ENCODE measurements at regions not wholly inside any gene's neighbourhood (a gene's known extent, or its start where the extent isn't known, plus 50 kb on each side); places are given as distances from the start of the nearest gene placed in this dataset.
"Not testable (repeated sequence)": the region's sequence is repeated elsewhere in the genome, so short reads cannot be mapped to it uniquely, and the experiment has no call there.

DNA sequence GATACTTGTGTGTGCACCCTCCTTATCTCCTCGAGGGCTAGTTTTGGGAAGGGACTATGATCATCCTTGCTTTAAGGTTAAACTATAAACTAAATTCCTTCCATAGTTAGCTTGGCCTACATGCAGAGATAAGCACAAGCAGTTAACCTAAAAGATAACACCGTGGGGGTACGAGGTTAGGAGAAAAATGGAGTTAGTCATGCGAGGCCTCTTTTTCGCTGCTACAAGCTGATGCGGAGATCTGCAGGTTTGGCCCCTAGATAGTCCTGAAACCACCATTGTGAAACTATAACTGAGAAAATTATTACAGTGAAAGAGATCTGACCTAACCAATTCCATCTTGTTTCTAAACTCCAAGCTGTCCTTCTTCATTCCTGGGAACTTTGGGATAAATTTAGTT, 113.7 kb upstream of the ZKSCAN2 start:
- peaks cover 6% of the 10 kb centered on the region for H3K27me3 Mint-ChIP-seq
- no peak overlapping the region for H3K27ac Mint-ChIP-seq
- no peaks in the 10 kb centered on the region for H3K4me1 Mint-ChIP-seq
- no peaks in the 10 kb centered on the region for H3K36me3 Mint-ChIP-seq (ENCODE audit: low read depth)
- H3K9me3 Mint-ChIP-seq (ENCODE audit: low read depth), result no peaks in the 10 kb centered on the region
- H3K4me3 Mint-ChIP-seq, result no peak overlapping the region
- ATAC-seq (no peak), DNase-seq (no peak)
- POLR2A ChIA-PET, result no interaction called here
- CTCF ChIA-PET, result no interaction called here
- intact Hi-C loops (cut with DNase I, micrococcal nuclease), result no loop called here

DNA sequence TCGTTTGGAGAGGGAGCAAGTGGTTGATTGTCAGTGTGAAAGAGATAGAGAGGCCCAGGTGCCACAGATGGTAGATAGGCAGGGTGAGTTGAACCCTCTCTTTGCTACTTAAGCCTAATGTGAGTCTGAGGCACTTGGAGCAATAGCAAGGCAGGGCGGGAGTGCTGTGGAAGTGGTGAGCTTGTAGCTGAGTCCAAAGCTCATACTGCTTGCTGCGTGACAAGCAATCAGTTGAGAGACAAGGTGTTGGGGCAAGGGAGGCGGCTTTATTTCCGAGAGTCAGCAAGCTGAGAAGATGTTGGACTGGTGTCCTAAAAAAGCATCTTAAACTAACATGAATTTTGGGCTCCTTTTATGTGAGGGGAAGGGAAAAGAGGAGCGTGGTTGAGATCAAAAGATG, 112.9 kb upstream of the ZKSCAN2 start:
- ChIA-PET POLR2A (no interaction called here), CTCF (no interaction called here)
- H3K4me3 Mint-ChIP-seq, result no peak overlapping the region
- no peak for ATAC-seq
- H3K27me3 Mint-ChIP-seq, result peaks cover 10% of the 10 kb centered on the region
- H3K36me3 Mint-ChIP-seq (ENCODE audit: low read depth), result no peaks in the 10 kb centered on the region
- H3K4me1 Mint-ChIP-seq, result no peaks in the 10 kb centered on the region
- H3K27ac Mint-ChIP-seq, result no peak overlapping the region
- intact Hi-C loops (cut with DNase I, micrococcal nuclease), result no loop called here
- no peaks in the 10 kb centered on the region for H3K9me3 Mint-ChIP-seq (ENCODE audit: low read depth)
- DNase-seq, result no peak

DNA sequence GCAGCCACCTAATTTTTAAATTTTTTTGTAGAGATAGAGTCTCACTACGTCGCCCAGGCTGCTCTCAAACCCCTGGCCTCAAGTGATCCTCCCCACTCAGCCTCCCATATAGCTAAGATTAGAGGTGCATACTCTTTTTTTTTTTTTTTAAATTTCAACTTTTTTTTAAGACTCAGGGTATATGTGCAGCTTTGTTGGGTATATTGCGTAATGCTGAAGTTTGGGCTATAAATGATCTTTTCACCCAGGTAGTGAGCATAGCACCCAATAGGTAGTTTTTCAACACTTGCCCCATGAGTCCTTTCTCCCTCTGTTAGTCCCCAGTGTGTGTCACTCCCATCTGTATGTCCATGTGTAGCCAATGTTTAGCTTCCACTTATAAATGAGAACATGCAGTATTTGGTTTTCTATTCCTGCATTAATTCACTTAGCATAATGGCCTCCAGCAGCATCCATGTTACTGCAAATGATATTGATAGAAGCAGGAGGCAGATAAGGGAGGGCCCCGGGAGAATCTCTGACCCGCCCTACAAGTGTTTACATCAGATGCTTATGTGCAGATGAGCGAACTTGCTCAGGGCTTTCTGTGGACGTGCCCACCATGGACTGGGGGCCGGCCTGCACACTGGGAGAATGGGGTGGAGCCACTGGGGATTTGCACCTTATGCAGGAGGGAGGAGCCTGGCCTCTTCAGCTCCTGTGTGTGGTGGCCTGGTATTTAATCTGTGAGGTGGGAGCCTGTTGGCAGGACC, 110.3 kb upstream of the ZKSCAN2 start:
- Mint-ChIP-seq H3K4me1 (no peaks in the 10 kb centered on the region), H3K27ac (no peak overlapping the region), H3K27me3 (peaks cover 12% of the 10 kb centered on the region), H3K4me3 (no peak overlapping the region), H3K36me3 (ENCODE audit: low read depth) (no peaks in the 10 kb centered on the region), H3K9me3 (ENCODE audit: low read depth) (no peaks in the 10 kb centered on the region)
- intact Hi-C loops (cut with DNase I, micrococcal nuclease), result no loop called here
- DNase-seq, result no peak
- POLR2A ChIA-PET, result no interaction called here
- ATAC-seq, result no peak
- CTCF ChIA-PET, result no interaction called here

DNA sequence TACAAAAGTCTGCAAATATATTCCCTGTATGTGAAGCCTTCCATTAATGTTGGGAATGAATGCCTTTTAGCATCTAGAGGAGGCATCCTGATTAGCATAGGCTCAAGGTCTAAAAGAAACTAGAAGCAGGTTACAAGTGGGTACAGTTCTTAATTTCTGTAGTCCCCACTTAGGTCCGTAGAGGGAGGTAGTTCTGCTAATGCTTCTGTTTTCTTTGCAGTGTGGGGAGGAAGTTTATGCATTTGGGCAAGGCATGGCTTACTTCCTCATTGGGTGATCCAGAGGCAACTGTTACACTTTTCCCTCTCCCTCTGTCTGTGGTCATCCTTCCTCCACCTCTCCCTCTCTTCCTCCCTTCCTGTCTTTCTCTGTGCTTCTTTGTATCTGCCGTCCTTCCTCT, 108.4 kb upstream of the ZKSCAN2 start:
- Mint-ChIP-seq H3K27me3 (peaks cover 12% of the 10 kb centered on the region), H3K9me3 (ENCODE audit: low read depth) (no peaks in the 10 kb centered on the region), H3K36me3 (ENCODE audit: low read depth) (no peaks in the 10 kb centered on the region), H3K27ac (no peak overlapping the region), H3K4me1 (no peaks in the 10 kb centered on the region), H3K4me3 (no peak overlapping the region)
- DNase-seq (no peak), ATAC-seq (no peak)
- ChIA-PET POLR2A (no interaction called here), CTCF (interaction anchor here (0.6 to 1.4 kb wide), 4 partner anchors 13 to 670 kb away, joined by 3 to 4 read pairs (median 4); no protein-coding TSS in a partner anchor)
- intact Hi-C loops (cut with DNase I, micrococcal nuclease), result no loop called here

DNA sequence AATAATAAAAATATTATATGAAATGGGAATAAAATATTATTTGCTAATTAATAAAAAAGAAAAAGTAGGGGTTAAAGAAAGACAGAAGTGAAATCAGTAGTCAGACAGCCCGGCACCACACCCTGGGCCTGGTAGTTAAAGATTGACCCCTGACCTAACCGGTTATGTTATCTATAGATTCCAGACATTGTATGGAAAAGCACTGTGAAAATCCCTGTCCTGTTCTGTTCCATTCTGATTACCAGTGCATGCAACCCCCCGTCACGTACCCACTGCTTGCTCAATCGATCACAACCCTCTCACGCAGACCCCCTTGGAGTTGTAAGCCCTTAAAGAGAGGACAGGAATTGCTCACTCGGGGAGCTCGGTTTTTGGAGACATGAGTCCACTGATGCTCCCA, 101.9 kb upstream of the ZKSCAN2 start:
- not testable (repeated sequence) for H3K4me1 Mint-ChIP-seq, H3K27me3 Mint-ChIP-seq

DNA sequence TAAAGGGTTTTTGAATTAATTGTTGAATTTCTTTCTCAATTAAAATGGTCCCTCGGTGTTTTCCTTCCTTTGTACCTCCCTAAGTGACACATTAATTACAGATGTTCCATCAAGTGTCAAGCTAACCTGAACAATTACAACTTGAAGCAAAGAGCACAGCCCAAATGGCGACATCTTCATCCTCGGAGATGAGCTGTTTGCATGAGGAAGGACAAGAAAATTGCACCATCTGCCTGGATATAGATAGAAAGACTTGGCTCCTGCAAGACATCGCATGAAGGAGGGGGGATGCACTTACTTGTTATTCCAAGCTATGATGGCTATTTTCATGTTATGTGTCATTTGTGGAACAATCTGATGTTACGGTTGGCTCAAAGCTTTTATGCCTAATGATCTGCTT, 86.4 kb upstream of the ZKSCAN2 start:
- Mint-ChIP-seq H3K36me3 (ENCODE audit: low read depth) (no peaks in the 10 kb centered on the region), H3K27ac (no peak overlapping the region)
- POLR2A ChIA-PET, result no interaction called here

More for the DNA sequence above, 101.9 kb upstream of the ZKSCAN2 start:
- CTCF ChIA-PET; DNase-seq; H3K36me3 Mint-ChIP-seq (ENCODE audit: low read depth); intact Hi-C loops (cut with DNase I, micrococcal nuclease); H3K27ac Mint-ChIP-seq; ATAC-seq; H3K4me3 Mint-ChIP-seq; H3K9me3 Mint-ChIP-seq (ENCODE audit: low read depth); POLR2A ChIA-PET: not testable (repeated sequence)

DNA sequence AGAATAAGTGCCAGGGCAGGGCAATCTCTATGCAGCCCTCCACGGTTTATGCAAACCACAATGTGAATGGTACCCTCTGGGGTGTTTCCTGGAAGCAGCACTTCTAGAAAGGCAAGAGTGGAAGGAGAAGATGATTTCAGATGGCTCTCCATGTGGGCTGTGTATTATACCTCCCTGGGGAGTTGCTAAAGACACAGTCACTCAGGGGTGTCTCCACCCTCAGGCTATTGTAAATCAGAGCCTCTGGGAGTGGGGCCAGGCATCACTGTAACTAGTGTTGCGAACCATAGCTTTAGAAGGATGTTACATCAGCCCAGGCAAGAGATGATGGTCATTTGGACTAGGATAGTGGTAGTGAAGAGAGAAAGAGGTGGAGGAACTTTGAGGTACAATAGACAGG, 83.3 kb upstream of the ZKSCAN2 start:
- Mint-ChIP-seq H3K9me3 (ENCODE audit: low read depth) (no peaks in the 10 kb centered on the region), H3K4me3 (no peak overlapping the region), H3K27me3 (peaks cover 14% of the 10 kb centered on the region), H3K4me1 (no peaks in the 10 kb centered on the region), H3K27ac (no peak overlapping the region), H3K36me3 (ENCODE audit: low read depth) (no peaks in the 10 kb centered on the region)
- CTCF ChIA-PET, result no interaction called here
- POLR2A ChIA-PET, result no interaction called here
- no peak for DNase-seq
- intact Hi-C loops (cut with DNase I, micrococcal nuclease), result no loop called here
- no peak for ATAC-seq

More for the DNA sequence above, 86.4 kb upstream of the ZKSCAN2 start:
- H3K4me3 Mint-ChIP-seq, result no peak overlapping the region
- CTCF ChIA-PET, result no interaction called here
- intact Hi-C loops (cut with DNase I, micrococcal nuclease), result no loop called here
- DNase-seq (no peak), ATAC-seq (no peak)
- no peaks in the 10 kb centered on the region for H3K9me3 Mint-ChIP-seq (ENCODE audit: low read depth)
- peaks cover 17% of the 10 kb centered on the region for H3K27me3 Mint-ChIP-seq
- no peaks in the 10 kb centered on the region for H3K4me1 Mint-ChIP-seq

DNA sequence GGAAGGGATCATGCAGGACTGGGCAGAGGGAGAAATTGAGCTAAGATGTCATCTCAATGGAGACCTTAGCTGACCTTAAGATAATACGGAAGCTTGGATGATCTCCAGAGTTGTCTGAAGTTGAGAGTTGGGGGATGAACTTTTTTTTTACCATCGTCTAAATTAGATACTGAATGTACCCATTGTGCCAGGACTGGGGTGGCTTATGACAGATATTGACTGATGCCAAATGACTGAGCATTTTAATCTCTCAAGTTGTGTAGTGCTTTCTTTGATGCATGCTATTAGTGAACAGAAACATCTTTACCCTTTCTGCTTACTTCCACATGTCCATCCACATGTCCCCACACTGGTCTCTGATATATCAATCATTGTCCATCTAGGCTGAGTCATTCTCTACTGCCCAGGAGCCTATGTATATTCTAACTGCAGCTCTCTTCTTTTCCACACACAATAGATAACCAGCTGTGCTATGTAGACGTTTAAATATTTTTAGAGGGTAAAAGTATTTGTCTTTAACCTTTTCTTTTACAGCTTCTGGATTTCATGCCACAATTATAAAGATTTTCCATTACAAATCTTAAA, 60.2 kb upstream of the ZKSCAN2 start:
- ChIA-PET POLR2A (no interaction called here), CTCF (interaction anchor here (0.5 kb wide), 1 partner anchor 40 kb away, joined by 6 read pairs; no protein-coding TSS in a partner anchor)
- Mint-ChIP-seq H3K36me3 (ENCODE audit: low read depth) (no peaks in the 10 kb centered on the region), H3K4me1 (no peaks in the 10 kb centered on the region), H3K4me3 (no peak overlapping the region), H3K27ac (no peak overlapping the region), H3K27me3 (peaks cover 3% of the 10 kb centered on the region), H3K9me3 (ENCODE audit: low read depth) (peaks cover 31% of the 10 kb centered on the region)
- DNase-seq, result no peak
- no peak for ATAC-seq
- intact Hi-C loops (cut with DNase I, micrococcal nuclease), result no loop called here

DNA sequence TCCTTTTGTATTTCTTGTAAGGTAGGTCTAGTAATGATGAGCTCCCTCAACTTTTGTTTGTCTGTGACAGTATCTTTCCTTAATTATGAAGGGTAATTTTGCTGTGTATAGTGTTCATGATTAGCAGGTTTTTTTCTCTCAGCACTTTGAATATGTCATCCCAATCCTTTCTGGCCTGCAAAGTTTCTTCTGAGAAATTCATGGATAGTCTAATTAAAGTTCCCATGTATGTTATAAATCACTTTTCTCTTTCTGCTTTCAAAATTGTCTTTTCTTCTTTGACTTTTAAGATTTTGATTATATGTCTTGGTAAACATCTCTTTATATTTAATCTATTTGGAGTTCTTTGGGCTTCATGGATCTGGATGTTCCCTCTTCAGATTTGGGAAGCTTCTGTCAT, 54.3 kb upstream of the ZKSCAN2 start:
- Mint-ChIP-seq H3K4me3 (no peak overlapping the region), H3K27me3 (peaks cover 3% of the 10 kb centered on the region), H3K36me3 (ENCODE audit: low read depth) (peaks cover 7% of the 10 kb centered on the region), H3K27ac (no peak overlapping the region), H3K4me1 (no peaks in the 10 kb centered on the region), H3K9me3 (ENCODE audit: low read depth) (peaks cover 29% of the 10 kb centered on the region)
- intact Hi-C loops (cut with DNase I, micrococcal nuclease), result no loop called here
- POLR2A ChIA-PET, result no interaction called here
- DNase-seq (no peak), ATAC-seq (no peak)
- CTCF ChIA-PET, result no interaction called here

DNA sequence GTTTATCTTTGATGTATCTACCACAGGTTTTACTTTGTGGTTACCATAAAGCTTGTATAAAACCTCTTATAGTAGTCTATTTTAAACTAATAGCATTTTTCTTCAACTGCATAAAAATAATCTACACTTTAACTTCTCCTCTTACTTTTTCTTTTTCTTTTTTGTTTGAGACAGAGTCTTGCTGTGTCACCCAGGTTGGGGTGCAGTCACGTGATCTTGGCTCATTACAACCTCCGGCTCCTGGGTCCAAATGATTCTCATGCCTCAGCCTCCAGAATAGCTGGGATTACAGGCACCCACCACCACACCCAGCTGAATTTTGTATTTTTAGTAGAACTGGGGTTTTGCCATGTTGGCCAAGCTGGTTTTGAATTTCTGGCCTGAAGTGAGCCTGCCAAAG, 53.4 kb upstream of the ZKSCAN2 start:
- no peak for ATAC-seq
- Mint-ChIP-seq H3K4me3 (no peak overlapping the region), H3K36me3 (ENCODE audit: low read depth) (peaks cover 7% of the 10 kb centered on the region), H3K4me1 (no peaks in the 10 kb centered on the region), H3K9me3 (ENCODE audit: low read depth) (peaks cover 24% of the 10 kb centered on the region), H3K27me3 (peaks cover 1% of the 10 kb centered on the region), H3K27ac (no peak overlapping the region)
- intact Hi-C loops (cut with DNase I, micrococcal nuclease), result no loop called here
- no peak for DNase-seq
- CTCF ChIA-PET, result no interaction called here
- POLR2A ChIA-PET, result no interaction called here
